Cardiac muscle cell (in vitro differentiated cells and primary cell): ENCODE measurements at regions not wholly inside any gene's neighbourhood (a gene's known extent, or its start where the extent isn't known, plus 50 kb on each side); places are given as distances from the start of the nearest gene placed in this dataset.
A peak's percentile ranks its signal among the peaks of the same experiment; 100 is the strongest.

Experiments used
- DNase-seq, 2 donors: peaks; one replicate each; pipeline versions ENCODE4 v3.0.0 to v3.0.0-alpha.2; 2010 to 2017; ENCODE audit warnings: low read depth in 1 of 2, low spot score in 1 of 2
- H3K27ac ChIP-seq: fragments of 200-600 bp; sonication (generic); 2 replicates; pipeline ENCODE4 v1.5.1; 2016
- H3K27me3 ChIP-seq: fragments of 200-600 bp; sonication (generic); 2 replicates; pipeline ENCODE4 v1.6.0; 2016; ENCODE audit warnings: control low read depth
- H3K36me3 ChIP-seq: fragments of 200-600 bp; sonication (generic); 2 replicates; pipeline ENCODE4 v1.5.1; 2016; ENCODE audit warnings: control low read depth
- H3K4me1 ChIP-seq: fragments of 200-600 bp; sonication (generic); 2 replicates; pipeline ENCODE4 v1.8.1; 2017; ENCODE audit warnings: low read depth, mild to moderate bottlenecking, mixed run types
- H3K4me3 ChIP-seq: fragments of 200-600 bp; sonication (generic); 2 replicates; pipeline ENCODE4 v1.5.1; 2016; ENCODE audit warnings: mild to moderate bottlenecking
- H3K9me3 ChIP-seq: fragments of 200-600 bp; sonication (generic); 2 replicates; pipeline ENCODE4 v1.5.1; 2017; ENCODE audit warnings: low read depth, mild to moderate bottlenecking, control low read depth
- TF ChIP-seq, protein P1 (sequence below): IDR thresholded peaks from 2 replicates; pipeline ENCODE4 v1.5.1; 2012; ENCODE audit warnings: low read depth, mild to moderate bottlenecking, low read length

DNA sequence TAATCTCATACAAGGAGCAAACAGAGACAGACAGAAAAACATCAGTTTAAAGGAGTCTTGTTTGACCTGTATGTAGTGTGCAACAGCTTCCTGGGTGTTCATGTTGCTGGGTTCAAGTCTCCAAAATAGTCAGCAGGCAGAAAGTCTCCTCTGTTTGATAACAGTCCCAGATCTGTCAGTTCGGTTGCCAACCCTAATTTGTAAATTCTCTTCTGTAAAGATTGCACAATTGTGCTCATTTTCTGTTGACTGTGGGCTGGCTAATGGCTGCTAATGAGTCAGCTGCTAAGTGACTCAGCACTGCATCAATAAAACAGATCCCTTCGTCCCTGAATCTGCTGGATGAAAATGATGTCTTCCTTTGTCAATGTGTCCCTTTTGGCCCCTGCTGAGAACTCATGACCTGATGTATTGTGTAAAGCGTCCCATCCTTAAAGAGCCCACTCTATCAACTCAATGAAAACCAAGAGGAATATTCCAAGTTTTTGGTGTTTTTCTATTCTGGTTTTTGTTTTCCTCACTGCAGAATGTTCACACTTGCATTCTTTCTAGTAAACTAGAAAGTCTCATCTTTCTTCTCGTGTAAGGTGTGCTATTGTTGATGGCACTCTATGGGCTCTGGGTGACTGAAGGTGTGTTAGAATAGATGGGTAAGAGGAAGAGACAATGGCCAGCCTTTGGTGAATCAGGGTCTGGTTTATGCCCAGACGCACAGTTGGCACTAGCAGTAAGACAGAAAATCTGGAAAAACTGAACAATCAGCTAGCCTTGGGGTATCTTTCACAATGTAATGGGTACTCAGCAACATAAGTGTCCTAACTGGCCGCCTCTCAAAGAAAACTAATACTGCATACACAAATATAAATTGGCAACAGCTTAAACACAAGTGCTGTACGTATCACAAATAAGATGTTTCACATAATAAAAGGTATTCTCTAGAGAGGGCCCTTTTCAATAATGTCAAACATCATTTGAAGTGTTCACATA lies 75.1 kb upstream of the SIPA1L2 start:
- H3K27ac ChIP-seq: no peak overlapping the region
- DNase-seq: peak in 1 of 2 donors; percentile 87
- no peaks in the 10 kb centered on the region for H3K4me1 ChIP-seq
- no peaks in the 10 kb centered on the region for H3K9me3 ChIP-seq
- no peaks in the 10 kb centered on the region for H3K27me3 ChIP-seq
- no peak overlapping the region for H3K4me3 ChIP-seq
- no peaks in the 10 kb centered on the region for H3K36me3 ChIP-seq
- TF ChIP-seq, protein P1, sequence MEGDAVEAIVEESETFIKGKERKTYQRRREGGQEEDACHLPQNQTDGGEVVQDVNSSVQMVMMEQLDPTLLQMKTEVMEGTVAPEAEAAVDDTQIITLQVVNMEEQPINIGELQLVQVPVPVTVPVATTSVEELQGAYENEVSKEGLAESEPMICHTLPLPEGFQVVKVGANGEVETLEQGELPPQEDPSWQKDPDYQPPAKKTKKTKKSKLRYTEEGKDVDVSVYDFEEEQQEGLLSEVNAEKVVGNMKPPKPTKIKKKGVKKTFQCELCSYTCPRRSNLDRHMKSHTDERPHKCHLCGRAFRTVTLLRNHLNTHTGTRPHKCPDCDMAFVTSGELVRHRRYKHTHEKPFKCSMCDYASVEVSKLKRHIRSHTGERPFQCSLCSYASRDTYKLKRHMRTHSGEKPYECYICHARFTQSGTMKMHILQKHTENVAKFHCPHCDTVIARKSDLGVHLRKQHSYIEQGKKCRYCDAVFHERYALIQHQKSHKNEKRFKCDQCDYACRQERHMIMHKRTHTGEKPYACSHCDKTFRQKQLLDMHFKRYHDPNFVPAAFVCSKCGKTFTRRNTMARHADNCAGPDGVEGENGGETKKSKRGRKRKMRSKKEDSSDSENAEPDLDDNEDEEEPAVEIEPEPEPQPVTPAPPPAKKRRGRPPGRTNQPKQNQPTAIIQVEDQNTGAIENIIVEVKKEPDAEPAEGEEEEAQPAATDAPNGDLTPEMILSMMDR: no peak

DNA sequence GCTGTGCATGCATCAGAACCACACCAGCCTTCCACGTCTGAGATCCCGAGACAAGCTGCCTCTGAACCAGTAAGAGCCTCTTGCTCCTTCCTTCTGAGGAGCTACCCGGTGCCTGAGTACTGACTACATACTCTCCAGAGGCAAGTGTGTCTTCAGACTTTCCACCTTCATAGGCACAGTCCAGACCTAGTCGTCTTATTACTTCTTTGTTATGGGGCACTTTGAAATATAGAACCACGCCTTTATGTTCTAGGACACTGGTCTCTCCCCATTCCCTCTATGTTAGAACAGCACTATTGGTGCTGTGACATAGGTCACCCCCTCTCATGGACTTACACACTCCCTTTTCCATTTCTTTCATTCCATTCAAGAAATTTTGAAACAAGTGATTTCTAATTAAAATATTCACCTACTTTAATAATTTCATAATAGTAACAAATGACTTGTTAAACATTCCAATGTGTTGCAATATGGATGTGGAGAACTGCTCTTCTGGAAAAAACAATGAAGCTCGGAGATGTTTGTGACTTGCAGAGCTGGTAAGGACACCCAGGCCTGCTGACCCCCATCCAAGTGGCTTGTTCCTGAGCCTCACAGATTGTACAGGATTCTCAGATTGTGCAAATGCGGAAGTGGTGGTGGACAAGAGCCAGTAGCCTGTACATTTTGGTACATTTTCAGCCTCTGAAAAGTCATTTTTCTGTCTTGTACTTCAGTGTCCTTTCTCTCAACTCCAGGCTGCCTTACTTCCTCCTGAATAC lies 76.1 kb upstream of the SIPA1L2 start:
- H3K36me3 ChIP-seq: no peaks in the 10 kb centered on the region
- no peak overlapping the region for H3K4me3 ChIP-seq
- DNase-seq: peak in 1 of 2 donors; percentile 85
- H3K27me3 ChIP-seq: no peaks in the 10 kb centered on the region
- H3K9me3 ChIP-seq: no peaks in the 10 kb centered on the region
- no peaks in the 10 kb centered on the region for H3K4me1 ChIP-seq
- TF ChIP-seq, protein P1: no peak
- H3K27ac ChIP-seq: no peak overlapping the region

DNA sequence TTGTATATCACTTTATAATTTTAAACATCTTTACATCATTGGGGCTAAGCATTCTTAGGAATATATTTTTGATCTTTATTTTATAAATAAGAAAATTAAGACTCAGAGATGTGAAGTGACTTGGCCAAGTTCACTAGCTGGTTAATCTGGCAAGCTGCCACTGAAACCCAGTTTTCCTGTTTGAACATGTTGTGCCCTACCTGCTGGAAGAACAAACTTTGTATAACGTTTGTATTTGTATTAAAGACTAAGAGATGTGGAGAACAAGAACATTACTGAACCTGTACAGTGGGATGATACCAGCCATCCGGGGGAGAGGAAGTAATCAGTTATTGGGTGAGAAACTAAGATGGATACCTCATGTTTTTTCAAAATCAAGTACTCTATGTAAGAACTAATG lies 77.2 kb upstream of the SIPA1L2 start:
- Histone ChIP-seq H3K27ac (no peak overlapping the region), H3K27me3 (no peaks in the 10 kb centered on the region), H3K4me1 (no peaks in the 10 kb centered on the region), H3K36me3 (no peaks in the 10 kb centered on the region), H3K9me3 (no peaks in the 10 kb centered on the region), H3K4me3 (no peak overlapping the region)
- TF ChIP-seq, protein P1: no peak
- no peak for DNase-seq

DNA sequence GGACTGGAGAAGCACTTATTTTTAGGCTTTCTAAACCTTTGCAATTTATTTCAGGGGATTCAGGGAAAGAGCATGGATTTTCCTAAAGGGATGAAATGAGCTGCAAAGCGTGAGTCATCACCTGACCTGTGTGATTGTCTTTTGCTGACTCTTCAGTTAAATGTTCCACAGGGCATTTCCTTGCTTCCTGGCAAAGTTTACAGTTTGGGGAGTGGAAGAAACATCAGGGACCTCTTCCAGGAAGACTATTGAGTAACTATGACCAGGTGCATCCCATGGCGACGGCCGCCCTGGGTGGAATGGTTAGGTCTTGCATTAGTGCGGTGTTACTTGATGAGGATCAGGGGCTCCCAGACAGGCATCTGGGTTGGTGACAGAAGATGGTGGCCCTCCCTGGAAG lies 79.5 kb upstream of the SIPA1L2 start:
- H3K36me3 ChIP-seq: no peaks in the 10 kb centered on the region
- H3K4me3 ChIP-seq: no peak overlapping the region
- no peaks in the 10 kb centered on the region for H3K27me3 ChIP-seq
- H3K4me1 ChIP-seq: no peaks in the 10 kb centered on the region
- TF ChIP-seq, protein P1: no peak
- DNase-seq: peak in 1 of 2 donors; percentile 33
- no peak overlapping the region for H3K27ac ChIP-seq
- no peaks in the 10 kb centered on the region for H3K9me3 ChIP-seq

DNA sequence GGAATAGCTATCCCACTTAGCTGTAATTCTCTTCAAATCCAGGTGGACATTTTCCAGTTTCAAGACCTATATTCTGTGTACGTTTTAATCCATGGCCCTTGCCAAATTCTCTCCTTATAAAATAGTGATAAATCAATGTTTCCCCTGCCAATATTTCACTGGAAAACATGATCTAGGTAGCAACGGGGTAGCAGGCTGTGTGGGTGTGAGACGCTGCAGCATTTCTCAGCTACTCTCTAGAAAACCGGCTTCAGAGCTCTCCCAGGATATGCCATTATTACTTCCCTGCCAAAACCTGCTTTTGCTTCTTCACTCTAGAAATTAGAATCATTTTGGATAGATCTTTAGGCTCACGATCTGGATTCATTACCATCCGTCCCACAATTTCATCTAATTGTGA lies 82.1 kb upstream of the SIPA1L2 start:
- Histone ChIP-seq H3K27ac (no peak overlapping the region), H3K9me3 (no peaks in the 10 kb centered on the region), H3K4me3 (no peak overlapping the region), H3K4me1 (no peaks in the 10 kb centered on the region), H3K36me3 (no peaks in the 10 kb centered on the region), H3K27me3 (no peaks in the 10 kb centered on the region)
- no peak for DNase-seq
- TF ChIP-seq, protein P1: no peak
